Keratinocyte (primary cell): ENCODE measurements at regions not wholly inside any gene's neighbourhood (a gene's known extent, or its start where the extent isn't known, plus 50 kb on each side); places are given as distances from the start of the nearest gene placed in this dataset.

Source experiments
- CTCF ChIP-seq, 3 experiments: IDR thresholded peaks in 1 of 3; conservative IDR thresholded peaks in 1 of 3; optimal IDR thresholded peaks in 1 of 3; 2 replicates in 2 of 3; 3 replicates in 1 of 3; pipeline versions ENCODE3 to v1.5.1; 2011; ENCODE audit warnings: low read length in 3 of 3, mild to moderate bottlenecking in 3 of 3, moderate library complexity in 2 of 3, control low read depth in 1 of 3, inconsistent platforms in 1 of 3; ENCODE audit not compliant: insufficient read depth in 2 of 3; ENCODE audit errors: extremely low read depth in 1 of 3
- EZH2 ChIP-seq: IDR thresholded peaks from one replicate; pipeline ENCODE4 v1.6.1; 2012; ENCODE audit warnings: inconsistent platforms, mild to moderate bottlenecking, low read length, moderate library complexity

GRCh38 chr2:213219816-213220215, 64.4 kb upstream of the SPAG16 start:
- TF ChIP-seq CTCF (optimal IDR thresholded peaks at IDR 0.05 in 1 of 3, IDR thresholded peaks at IDR 0.05 in 1 of 3, conservative IDR thresholded peaks at IDR 0.05 in 1 of 3; ENCODE audit: extremely low read depth in 1 of 3, insufficient read depth in 2 of 3, low read length in 3 of 3) (no peak), EZH2 (no peak)
